Gastroesophageal sphincter (tissue), 4 donors: ENCODE measurements at regions not wholly inside any gene's neighbourhood (a gene's known extent, or its start where the extent isn't known, plus 50 kb on each side); places are given as distances from the start of the nearest gene placed in this dataset.

Experiments
- ATAC-seq: fragments of 150-250 bp; one replicate; pipeline ENCODE4 v1.9.1; 2016; ENCODE audit warnings: mild to moderate bottlenecking, moderate library complexity
- H3K27ac ChIP-seq, 4 donors: fragments of 200-600 bp; sonication (generic) in 3 of 4; 1 replicate in 3 of 4; 2 replicates in 1 of 4; pipeline ENCODE4 v1.5.1; 2016 to 2019
- H3K27me3 ChIP-seq: fragments of 200-600 bp; sonication (generic); one replicate; pipeline ENCODE4 v1.5.1; 2019
- H3K36me3 ChIP-seq, 2 donors: fragments of 200-600 bp; sonication (generic); one replicate each; pipeline ENCODE4 v1.5.1; 2019; ENCODE audit warnings: control low read depth in 1 of 2
- H3K4me1 ChIP-seq, 3 donors: fragments of 200-600 bp; sonication (generic); 1 replicate in 2 of 3; 2 replicates in 1 of 3; pipeline ENCODE4 v1.5.1; 2016 to 2019; ENCODE audit warnings: control low read depth in 2 of 3
- H3K4me3 ChIP-seq, 2 donors: fragments of 200-600 bp; sonication (generic); one replicate each; pipeline ENCODE4 v1.5.1; 2019; ENCODE audit warnings: mild to moderate bottlenecking in 1 of 2, moderate library complexity in 1 of 2
- H3K9me3 ChIP-seq, 3 donors: fragments of 200-600 bp; sonication (generic); one replicate each; pipeline ENCODE4 v1.5.1; 2017 to 2019; ENCODE audit warnings: control low read depth in 2 of 3
- CTCF ChIP-seq, 4 experiments: fragments of 200-600 bp in 2 of 4; fragments of 450-650 bp in 2 of 4; sonication (generic) in 1 of 4; IDR thresholded peaks; one replicate each; pipeline ENCODE4 v1.5.1; 2017 to 2019; ENCODE audit warnings: antibody characterized with exemption in 4 of 4, mild to moderate bottlenecking in 2 of 4, moderate library complexity in 2 of 4
- EP300 ChIP-seq: sonication (generic); formaldehyde crosslinking; IDR thresholded peaks from one replicate; pipeline ENCODE4 v1.6.1; 2017; ENCODE audit warnings: antibody characterized with exemption, mild to moderate bottlenecking
- POLR2A ChIP-seq, 2 donors: fragments of 450-650 bp; IDR thresholded peaks; one replicate each; pipeline ENCODE4 v1.6.1; 2017; ENCODE audit warnings: antibody characterized with exemption in 2 of 2, mild to moderate bottlenecking in 2 of 2, moderate library complexity in 1 of 2
- POLR2AphosphoS5 ChIP-seq: sonication (generic); formaldehyde crosslinking; IDR thresholded peaks from one replicate; pipeline ENCODE4 v1.6.1; 2017; ENCODE audit warnings: antibody characterized with exemption
- WGBS, 2 donors: methylation state at CpG; one replicate each; pipeline ENCODE4 v1.1.5; 2018; ENCODE audit warnings: low coverage in 1 of 2; 5-methylcytosine and 5-hydroxymethylcytosine counted together

DNA sequence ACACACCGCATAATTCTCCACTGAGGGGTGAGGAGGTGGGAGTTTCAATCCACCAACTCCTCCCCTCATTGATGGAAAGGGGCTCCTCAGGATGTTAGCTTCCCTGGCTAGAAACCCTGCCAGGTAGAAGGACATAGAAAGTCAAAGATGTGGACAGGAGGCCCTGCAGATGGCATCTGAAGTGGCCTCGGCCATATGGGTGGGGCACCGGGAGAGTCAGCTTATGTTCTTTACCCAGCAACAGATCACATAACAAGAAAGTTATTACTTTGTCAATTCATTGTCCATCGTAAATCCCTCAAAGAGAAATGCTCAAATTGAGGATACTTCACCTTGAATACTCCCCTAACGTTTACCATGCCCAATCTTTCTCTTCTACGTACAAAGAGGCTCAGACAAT, 97.3 kb upstream of the ARHGEF3 start:
- no peak for ATAC-seq
- no peaks in the 10 kb centered on the region for H3K27me3 ChIP-seq
- H3K9me3 ChIP-seq: no peaks in the 10 kb centered on the region
- H3K36me3 ChIP-seq: no peaks in the 10 kb centered on the region
- no peak overlapping the region for H3K27ac ChIP-seq
- peaks cover 0 to 11% (median 0%) of the 10 kb centered on the region in 3 donors for H3K4me1 ChIP-seq
- H3K4me3 ChIP-seq: no peak overlapping the region
- WGBS, 2 donors: 89 to 96% methylated on average over 6 of the region's 6 CpGs
- no peak for TF ChIP-seq EP300
- no peak for TF ChIP-seq POLR2A (IDR thresholded peaks at IDR 0.05)
- no peak for TF ChIP-seq CTCF (IDR thresholded peaks at IDR 0.05)
- TF ChIP-seq POLR2AphosphoS5: no peak

- ATAC-seq: no peak
- Histone ChIP-seq H3K4me3 (no peak overlapping the region), H3K27ac (no peak overlapping the region), H3K36me3 (no peaks in the 10 kb centered on the region), H3K9me3 (no peaks in the 10 kb centered on the region), H3K27me3 (no peaks in the 10 kb centered on the region), H3K4me1 (peaks cover 0 to 11% (median 0%) of the 10 kb centered on the region in 3 donors)
- 88 to 96% methylated on average over 3 of the region's 3 CpGs for WGBS, 2 donors
- TF ChIP-seq EP300 (no peak), POLR2AphosphoS5 (no peak), POLR2A (IDR thresholded peaks at IDR 0.05) (no peak), CTCF (IDR thresholded peaks at IDR 0.05) (no peak)
These were observed 94.6 kb upstream of the ARHGEF3 start for GRCh38 chr3:56896357-56896756.

GRCh38 chr3:56894881-56895431, 93.2 kb upstream of the ARHGEF3 start:
- no peaks in the 10 kb centered on the region for H3K36me3 ChIP-seq
- ATAC-seq: no peak
- no peak overlapping the region for H3K27ac ChIP-seq
- H3K4me3 ChIP-seq: no peak overlapping the region
- TF ChIP-seq POLR2AphosphoS5: no peak
- TF ChIP-seq CTCF (IDR thresholded peaks at IDR 0.05): no peak
- no peak for TF ChIP-seq EP300
- TF ChIP-seq POLR2A (IDR thresholded peaks at IDR 0.05): no peak
- WGBS, 2 donors: 39 to 53% methylated on average over 2 to 10 of the region's 10 CpGs
- no peaks in the 10 kb centered on the region for H3K27me3 ChIP-seq
- H3K4me1 ChIP-seq: peaks cover 0 to 11% (median 0%) of the 10 kb centered on the region in 3 donors
- H3K9me3 ChIP-seq: no peaks in the 10 kb centered on the region

- Histone ChIP-seq H3K27ac (no peak overlapping the region), H3K4me3 (no peak overlapping the region), H3K27me3 (no peaks in the 10 kb centered on the region), H3K36me3 (no peaks in the 10 kb centered on the region), H3K9me3 (no peaks in the 10 kb centered on the region), H3K4me1 (peaks cover 0 to 18% (median 3%) of the 10 kb centered on the region in 3 donors)
- TF ChIP-seq EP300: no peak
- no peak for TF ChIP-seq POLR2AphosphoS5
- no peak for TF ChIP-seq POLR2A (IDR thresholded peaks at IDR 0.05)
- no peak for TF ChIP-seq CTCF (IDR thresholded peaks at IDR 0.05)
- ATAC-seq: no peak
- WGBS, 2 donors: 45 to 61% methylated on average over 7 to 8 of the region's 8 CpGs
These were observed 88.8 kb upstream of the ARHGEF3 start for GRCh38 chr3:56890448-56891091.

- Histone ChIP-seq H3K4me3 (no peak overlapping the region), H3K27ac (no peak overlapping the region), H3K27me3 (no peaks in the 10 kb centered on the region), H3K4me1 (peaks cover 0 to 8% (median 3%) of the 10 kb centered on the region in 3 donors), H3K9me3 (no peaks in the 10 kb centered on the region), H3K36me3 (no peaks in the 10 kb centered on the region)
- 73 to 80% methylated on average over 1 to 5 of the region's 7 CpGs for WGBS, 2 donors
- TF ChIP-seq POLR2AphosphoS5: no peak
- no peak for TF ChIP-seq EP300
- TF ChIP-seq CTCF (IDR thresholded peaks at IDR 0.05): no peak
- TF ChIP-seq POLR2A (IDR thresholded peaks at IDR 0.05): no peak
- ATAC-seq: no peak
These were observed 87.4 kb upstream of the ARHGEF3 start for GRCh38 chr3:56889131-56889530.
